Left lung (tissue), 4 donors: ENCODE measurements at regions not wholly inside any gene's neighbourhood (a gene's known extent, or its start where the extent isn't known, plus 50 kb on each side); places are given as distances from the start of the nearest gene placed in this dataset.

ENCODE experiments used
- ATAC-seq: fragments of 200-7000 bp; cut with Tn5 transposase; one replicate; pipeline ENCODE4 v1.9.1; 2020; ENCODE audit warnings: moderate library complexity
- DNase-seq, 4 donors: peaks; one replicate each; pipeline ENCODE4 v3.0.0-alpha.2; 2013 to 2020
- H3K27ac ChIP-seq, 2 donors: fragments of 200-600 bp; sonication (generic) in 1 of 2; one replicate each; pipeline versions ENCODE4 v1.5.0 to v1.8.0; 2020 to 2021
- H3K27me3 ChIP-seq, 2 donors: fragments of 200-600 bp; sonication (generic) in 1 of 2; one replicate each; pipeline versions ENCODE4 v1.5.0 to v1.8.0; 2020 to 2021
- H3K36me3 ChIP-seq, 2 donors: fragments of 200-600 bp; sonication (generic) in 1 of 2; one replicate each; pipeline versions ENCODE4 v1.5.0 to v1.8.0; 2020 to 2021
- H3K4me1 ChIP-seq, 2 donors: fragments of 200-600 bp; one replicate each; pipeline ENCODE4 v1.8.0; 2021
- H3K4me3 ChIP-seq, 2 donors: fragments of 200-600 bp; sonication (generic) in 1 of 2; one replicate each; pipeline versions ENCODE4 v1.5.0 to v1.8.0; 2020 to 2021; ENCODE audit warnings: mild to moderate bottlenecking in 1 of 2
- H3K9me3 ChIP-seq, 2 donors: fragments of 200-600 bp; sonication (generic) in 1 of 2; one replicate each; pipeline versions ENCODE4 v1.5.0 to v1.8.0; 2020 to 2021
- intact Hi-C, 2 donors: fragments of 100-400 bp; cut with DNase I; formaldehyde crosslinking; loops; one replicate each; pipeline versions ENCODE4 v1.11.2 to v1.14.2; 2022
- TF ChIP-seq, protein P1 (sequence below), 2 donors: fragments of 200-600 bp; sonication (generic) in 1 of 2; IDR thresholded peaks; one replicate each; pipeline versions ENCODE4 v1.5.0 to v1.8.0; 2021; ENCODE audit warnings: antibody characterized with exemption in 2 of 2
- donor health status: DM: no; HTN: yes; CAD: no.
- donor health status: DM: no; HTN: no; CAD: no.

DNA sequence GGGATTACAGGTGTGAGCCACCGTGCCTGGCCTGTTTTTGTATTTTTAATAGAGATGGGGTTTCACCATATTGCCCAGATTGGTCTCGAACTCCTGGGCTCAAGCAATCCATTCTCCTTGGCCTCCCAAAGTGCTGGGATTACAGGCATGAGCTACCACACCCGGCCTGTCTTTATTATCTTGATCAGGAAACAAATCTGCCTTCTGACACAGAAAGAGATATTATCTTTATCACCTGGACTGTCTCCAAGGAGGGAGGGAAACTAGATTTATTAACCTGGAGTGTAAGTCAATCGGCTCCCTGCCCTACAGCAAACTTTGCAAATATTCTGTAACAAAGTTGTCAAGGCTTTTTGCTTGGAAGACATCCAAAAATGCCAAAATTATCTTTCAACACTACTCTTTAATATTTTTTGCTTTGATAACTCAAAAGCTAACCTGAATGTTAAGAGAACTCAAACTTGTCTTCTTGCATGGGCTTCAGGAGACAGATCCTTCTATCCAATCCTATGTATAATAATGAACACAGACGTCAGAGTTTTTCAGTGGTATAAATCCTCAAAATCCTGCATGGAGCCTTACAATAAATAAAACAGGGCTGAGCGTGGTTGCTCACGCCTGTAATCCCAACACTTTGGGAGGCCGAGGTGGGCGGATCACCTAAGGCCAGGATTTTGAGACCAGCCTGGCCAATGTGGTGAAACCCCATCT, 85.0 kb upstream of the LOC128125822 start:
- TF ChIP-seq, protein P1, sequence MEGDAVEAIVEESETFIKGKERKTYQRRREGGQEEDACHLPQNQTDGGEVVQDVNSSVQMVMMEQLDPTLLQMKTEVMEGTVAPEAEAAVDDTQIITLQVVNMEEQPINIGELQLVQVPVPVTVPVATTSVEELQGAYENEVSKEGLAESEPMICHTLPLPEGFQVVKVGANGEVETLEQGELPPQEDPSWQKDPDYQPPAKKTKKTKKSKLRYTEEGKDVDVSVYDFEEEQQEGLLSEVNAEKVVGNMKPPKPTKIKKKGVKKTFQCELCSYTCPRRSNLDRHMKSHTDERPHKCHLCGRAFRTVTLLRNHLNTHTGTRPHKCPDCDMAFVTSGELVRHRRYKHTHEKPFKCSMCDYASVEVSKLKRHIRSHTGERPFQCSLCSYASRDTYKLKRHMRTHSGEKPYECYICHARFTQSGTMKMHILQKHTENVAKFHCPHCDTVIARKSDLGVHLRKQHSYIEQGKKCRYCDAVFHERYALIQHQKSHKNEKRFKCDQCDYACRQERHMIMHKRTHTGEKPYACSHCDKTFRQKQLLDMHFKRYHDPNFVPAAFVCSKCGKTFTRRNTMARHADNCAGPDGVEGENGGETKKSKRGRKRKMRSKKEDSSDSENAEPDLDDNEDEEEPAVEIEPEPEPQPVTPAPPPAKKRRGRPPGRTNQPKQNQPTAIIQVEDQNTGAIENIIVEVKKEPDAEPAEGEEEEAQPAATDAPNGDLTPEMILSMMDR (IDR thresholded peaks at IDR 0.05): no peak
- no peaks in the 10 kb centered on the region for H3K4me1 ChIP-seq
- ATAC-seq (no peak), DNase-seq (no peak)
- H3K27me3 ChIP-seq: no peaks in the 10 kb centered on the region
- H3K4me3 ChIP-seq: no peak overlapping the region
- H3K9me3 ChIP-seq: no peaks in the 10 kb centered on the region
- intact Hi-C loops: no loop called here
- no peaks in the 10 kb centered on the region for H3K36me3 ChIP-seq
- no peak overlapping the region for H3K27ac ChIP-seq

DNA sequence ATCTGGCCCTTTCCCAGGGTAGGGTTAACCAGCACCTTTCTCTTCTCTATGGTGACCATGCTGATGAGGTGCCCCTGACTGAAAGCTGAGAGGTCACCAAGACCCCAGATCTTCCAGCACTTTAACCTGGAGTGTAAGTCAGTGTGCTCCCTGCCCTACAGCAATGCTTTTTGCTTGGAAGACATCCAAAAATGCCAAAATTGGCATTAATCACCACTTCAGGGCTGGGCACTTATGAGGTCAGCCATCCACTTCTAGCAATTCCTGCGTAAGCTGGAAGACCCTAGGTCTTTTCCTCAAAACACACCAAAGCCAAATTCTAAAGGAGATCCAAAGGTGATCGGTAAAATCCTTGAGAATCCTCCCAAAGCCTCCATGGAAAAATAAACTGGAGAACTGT, 81.2 kb upstream of the LOC128125822 start:
- no peak overlapping the region for H3K27ac ChIP-seq
- H3K4me3 ChIP-seq: no peak overlapping the region
- H3K4me1 ChIP-seq: no peaks in the 10 kb centered on the region
- intact Hi-C loops: no loop called here
- DNase-seq (no peak), ATAC-seq (peak; percentile 38)
- H3K36me3 ChIP-seq: no peaks in the 10 kb centered on the region
- H3K9me3 ChIP-seq: no peaks in the 10 kb centered on the region
- TF ChIP-seq, protein P1 (IDR thresholded peaks at IDR 0.05): no peak
- H3K27me3 ChIP-seq: no peaks in the 10 kb centered on the region

- Histone ChIP-seq H3K4me3 (no peak overlapping the region), H3K9me3 (no peaks in the 10 kb centered on the region), H3K36me3 (no peaks in the 10 kb centered on the region), H3K4me1 (no peaks in the 10 kb centered on the region), H3K27ac (no peak overlapping the region), H3K27me3 (no peaks in the 10 kb centered on the region)
- intact Hi-C loops: no loop called here
- TF ChIP-seq, protein P1 (IDR thresholded peaks at IDR 0.05): no peak
- DNase-seq: no peak
- ATAC-seq: peak; percentile 36
Measured at GRCh38 chr6:63492476-63492875, 79.8 kb upstream of the LOC128125822 start.

GRCh38 chr6:63493557-63493956, 78.7 kb upstream of the LOC128125822 start:
- intact Hi-C loops: no loop called here
- Histone ChIP-seq H3K27ac (no peak overlapping the region), H3K9me3 (no peaks in the 10 kb centered on the region), H3K4me3 (no peak overlapping the region), H3K27me3 (no peaks in the 10 kb centered on the region), H3K36me3 (no peaks in the 10 kb centered on the region), H3K4me1 (no peaks in the 10 kb centered on the region)
- DNase-seq: no peak
- TF ChIP-seq, protein P1 (IDR thresholded peaks at IDR 0.05): no peak
- ATAC-seq: no peak

GRCh38 chr6:63496361-63496804, 75.9 kb upstream of the LOC128125822 start:
- Histone ChIP-seq H3K4me1 (no peaks in the 10 kb centered on the region), H3K9me3 (no peaks in the 10 kb centered on the region), H3K27me3 (no peaks in the 10 kb centered on the region), H3K36me3 (no peaks in the 10 kb centered on the region), H3K27ac (no peak overlapping the region), H3K4me3 (no peak overlapping the region)
- TF ChIP-seq, protein P1 (IDR thresholded peaks at IDR 0.05): no peak
- peak; percentile 21 for ATAC-seq
- DNase-seq: no peak
- intact Hi-C loops: no loop called here
